GM19240 (cell line): ENCODE measurements at regions not wholly inside any gene's neighbourhood (a gene's known extent, or its start where the extent isn't known, plus 50 kb on each side); places are given as distances from the start of the nearest gene placed in this dataset.

Source experiments
- DNase-seq: peaks from one replicate; pipeline ENCODE4 v3.0.0; 2011; ENCODE audit warnings: low spot score; ENCODE audit not compliant: insufficient read length

DNA sequence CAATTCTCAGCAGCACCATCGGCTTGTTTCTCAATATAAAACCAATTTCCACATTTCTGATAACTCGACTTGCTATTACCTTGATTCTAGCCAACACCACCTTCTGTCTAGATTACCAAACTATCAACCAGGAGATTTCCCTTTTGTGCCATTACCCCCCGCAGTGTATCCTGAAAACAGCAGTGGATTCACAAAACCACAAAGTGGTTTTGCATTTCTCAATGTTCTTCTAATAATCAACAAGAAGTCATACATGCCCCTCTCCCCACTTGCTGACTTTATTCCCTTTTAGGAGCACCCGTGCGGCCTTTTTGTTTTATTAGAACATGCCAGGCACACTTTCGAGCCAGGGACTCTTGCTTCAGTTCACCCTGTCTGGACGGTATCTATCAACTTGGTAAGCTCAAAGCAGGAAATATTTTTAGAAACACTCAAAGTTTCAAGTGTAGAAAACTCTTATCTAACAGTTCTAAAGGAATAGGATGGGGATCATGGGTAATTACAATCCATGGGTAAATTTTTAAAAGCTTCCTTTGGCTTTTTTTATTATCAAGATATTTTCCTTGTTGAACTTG, 967.4 kb downstream of the EFNB2 start:
- DNase-seq, result no peak

DNA sequence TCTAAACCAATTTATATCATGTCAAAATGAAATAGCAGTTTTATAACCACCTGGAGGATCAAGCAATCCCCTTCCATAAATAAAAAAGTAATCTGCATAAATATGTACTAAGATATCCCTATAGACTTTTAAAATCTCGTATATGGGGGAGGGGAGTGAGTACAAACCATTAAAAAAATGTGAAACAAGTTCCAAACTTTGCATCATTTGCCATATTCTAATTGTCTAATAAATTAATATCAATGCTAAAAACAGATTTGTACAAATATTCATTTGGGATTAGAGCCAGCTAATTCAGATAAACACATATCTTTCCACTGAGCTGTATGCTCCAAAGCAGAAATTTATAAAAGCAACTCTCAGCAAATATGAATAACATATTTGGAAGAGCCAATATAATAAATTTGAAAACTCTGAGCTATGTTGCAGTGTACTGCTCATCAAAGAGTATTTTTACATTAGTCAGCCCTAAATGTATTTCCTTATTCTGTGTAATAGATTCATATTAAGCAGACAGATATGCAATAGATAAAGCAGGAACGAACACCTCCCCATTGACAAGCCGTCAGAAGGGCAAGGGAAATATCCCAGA, 970.2 kb downstream of the EFNB2 start:
- DNase-seq, result no peak

GRCh38 chr13:105552078-105552477, 983.4 kb downstream of the EFNB2 start:
- DNase-seq, result no peak

- no peak for DNase-seq
These were observed 987.6 kb downstream of the EFNB2 start for GRCh38 chr13:105547851-105548250.

- no peak for DNase-seq
These were observed 989.7 kb downstream of the EFNB2 start for GRCh38 chr13:105545811-105546210.

DNA sequence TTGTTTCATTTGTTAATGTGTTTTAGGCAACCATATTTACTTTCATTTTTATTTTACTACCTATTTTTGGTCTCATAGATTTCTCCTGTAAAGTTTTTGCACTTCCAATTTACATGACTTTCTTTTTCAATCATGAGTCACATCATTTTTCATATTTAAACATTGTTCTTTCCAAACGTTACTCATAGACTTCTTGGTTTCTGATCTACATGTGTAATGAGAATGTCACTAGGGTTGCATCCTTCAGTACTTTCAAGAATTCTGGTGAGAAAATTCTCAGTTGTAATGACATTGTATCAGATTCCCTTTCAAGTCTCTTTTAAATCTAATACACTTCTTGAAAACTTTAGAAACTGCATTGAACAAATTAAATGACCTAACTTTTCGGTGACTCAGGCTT, 991.7 kb downstream of the EFNB2 start:
- no peak for DNase-seq

DNA sequence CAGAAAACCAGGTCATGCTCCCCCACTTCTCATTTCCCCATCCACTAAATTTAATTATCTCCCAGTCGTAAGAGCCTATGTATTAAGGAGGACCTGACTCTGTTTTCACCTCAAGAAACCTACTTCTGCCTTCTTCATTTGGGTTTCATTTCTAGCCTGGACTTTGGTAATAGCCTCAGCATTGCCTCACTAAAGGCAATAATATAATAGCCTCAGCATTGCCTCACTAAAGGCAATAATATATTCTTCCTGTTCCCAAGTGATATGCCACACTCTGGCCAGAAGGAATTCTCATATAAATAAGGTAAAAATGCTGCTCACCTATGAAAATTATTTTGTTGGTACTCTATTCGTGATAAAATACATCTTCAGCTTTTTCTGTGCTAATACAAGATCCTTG, 993.9 kb downstream of the EFNB2 start:
- DNase-seq, result no peak

- no peak for DNase-seq
These were observed 997.1 kb downstream of the EFNB2 start for GRCh38 chr13:105538346-105538745.

GRCh38 chr13:105537113-105537512, 998.3 kb downstream of the EFNB2 start:
- DNase-seq, result no peak

- no peak for DNase-seq
These were observed 1005.0 kb downstream of the EFNB2 start for GRCh38 chr13:105530468-105530867.

DNA sequence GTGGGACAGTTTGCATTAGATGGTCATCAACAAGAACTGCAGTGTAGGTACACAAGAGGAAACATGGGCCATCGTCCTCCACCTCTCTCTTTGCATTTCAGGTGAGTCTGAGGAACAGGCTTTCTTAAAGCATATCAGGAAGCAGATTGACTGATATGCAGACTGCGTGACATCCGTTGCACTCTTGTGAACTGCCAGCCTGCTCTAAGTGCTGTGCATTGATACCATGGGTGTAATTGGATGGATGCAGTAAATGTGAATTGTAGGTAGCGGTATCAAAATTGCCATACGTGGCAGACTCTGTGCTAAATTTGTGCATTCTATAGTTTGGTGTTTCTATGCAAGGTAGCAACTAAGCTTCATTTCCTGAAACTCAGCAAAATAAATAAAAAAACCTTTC, 1008.3 kb downstream of the EFNB2 start:
- DNase-seq, result no peak

DNA sequence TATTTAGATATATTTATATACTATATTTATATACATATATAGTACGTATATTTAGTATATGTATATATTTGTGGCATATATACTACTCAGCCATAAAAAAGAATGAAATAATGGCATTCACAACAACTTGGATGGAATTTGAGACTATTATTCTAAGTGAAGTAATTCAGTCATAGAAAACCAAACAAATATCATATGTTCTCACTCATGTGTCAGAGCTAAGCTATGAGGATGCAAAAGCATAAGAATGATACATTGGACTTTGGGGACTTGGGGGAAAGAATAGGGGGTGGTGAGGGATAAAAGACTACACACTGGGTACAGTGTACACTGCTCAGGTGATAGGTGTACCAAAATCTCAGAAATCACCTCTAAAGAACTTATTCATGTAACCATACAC, 1015.7 kb downstream of the EFNB2 start:
- no peak for DNase-seq

DNA sequence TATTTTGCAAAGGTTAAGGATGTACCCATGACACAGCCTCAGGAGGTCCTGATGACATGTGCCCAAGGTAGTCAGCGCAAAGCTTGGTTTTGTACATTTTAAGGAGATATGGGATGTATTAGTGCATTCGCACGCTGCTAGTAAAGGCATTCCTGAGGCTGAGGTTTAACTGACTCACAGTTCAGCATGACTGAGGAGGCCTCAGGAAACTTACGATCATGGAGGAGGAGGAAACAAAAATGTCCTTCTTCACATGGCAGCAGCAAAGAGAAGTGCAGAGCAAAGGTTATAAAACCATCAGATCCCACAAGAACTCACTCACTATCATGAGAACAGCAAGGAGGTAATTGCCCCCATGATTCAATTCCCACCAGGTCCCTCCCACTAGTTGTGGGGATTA, 1017.4 kb downstream of the EFNB2 start:
- no peak for DNase-seq

GRCh38 chr13:105514401-105514800, 1021.1 kb downstream of the EFNB2 start:
- DNase-seq, result no peak

DNA sequence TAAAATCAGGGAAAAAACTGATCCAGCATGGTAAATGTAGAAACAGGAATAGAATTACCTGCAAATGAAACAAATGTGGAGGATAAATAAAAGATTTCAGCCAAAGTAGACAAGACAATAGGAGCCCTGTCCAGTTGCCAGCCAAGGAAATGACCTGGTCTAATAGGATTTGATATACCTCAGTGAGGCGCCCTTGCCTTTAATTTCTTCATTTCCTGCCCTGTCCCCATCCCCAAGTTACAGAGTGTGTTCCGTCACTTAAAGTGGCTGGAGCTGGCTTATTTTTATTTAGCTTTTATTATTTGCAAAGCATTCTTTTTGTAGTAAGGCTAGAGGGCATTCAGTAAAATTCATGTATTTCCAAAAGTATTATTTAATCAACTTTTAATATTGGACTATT, 1022.0 kb downstream of the EFNB2 start:
- no peak for DNase-seq

GRCh38 chr13:105509981-105510762, 1025.3 kb downstream of the EFNB2 start:
- DNase-seq, result no peak

GRCh38 chr13:105506463-105506862, 1029.0 kb downstream of the EFNB2 start:
- no peak for DNase-seq

DNA sequence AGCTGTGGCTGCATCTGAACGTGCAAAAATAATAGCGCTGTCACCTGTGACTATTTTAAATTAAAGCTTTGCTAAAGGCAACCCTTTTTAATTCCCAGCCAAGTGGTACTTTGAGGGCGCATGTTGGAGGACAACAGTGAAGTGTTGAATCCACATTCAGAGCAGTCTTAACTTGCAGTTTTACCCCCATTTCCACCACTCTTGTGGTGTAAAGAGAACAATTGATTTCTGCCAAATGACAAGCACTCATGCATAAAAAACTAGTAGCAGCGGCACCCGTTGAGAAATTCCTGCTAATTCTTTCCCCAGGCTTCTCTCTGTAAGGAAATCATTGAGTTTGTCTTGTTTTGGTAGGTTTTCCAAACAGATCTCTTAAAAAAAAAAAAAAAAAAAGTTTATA, 1033.3 kb downstream of the EFNB2 start:
- no peak for DNase-seq

DNA sequence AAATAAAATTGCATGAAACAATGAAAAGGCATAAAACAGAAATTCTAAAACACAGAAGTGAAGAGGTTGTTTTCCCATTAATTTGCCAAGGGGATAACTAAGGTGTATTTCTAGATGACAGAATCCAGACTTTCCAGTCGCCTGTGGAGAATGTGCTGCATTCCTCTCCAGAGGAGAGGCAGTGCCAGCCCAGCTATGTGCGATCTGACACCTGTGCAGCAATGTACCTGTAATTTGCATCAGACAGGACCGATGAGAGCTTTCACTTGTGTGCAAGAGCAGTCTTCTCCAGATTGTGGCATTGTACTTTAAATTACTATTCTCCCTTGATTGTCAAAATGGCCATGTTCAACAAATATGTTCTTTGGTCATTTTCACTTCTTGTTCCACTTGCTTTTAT, 1037.9 kb downstream of the EFNB2 start:
- no peak for DNase-seq

DNA sequence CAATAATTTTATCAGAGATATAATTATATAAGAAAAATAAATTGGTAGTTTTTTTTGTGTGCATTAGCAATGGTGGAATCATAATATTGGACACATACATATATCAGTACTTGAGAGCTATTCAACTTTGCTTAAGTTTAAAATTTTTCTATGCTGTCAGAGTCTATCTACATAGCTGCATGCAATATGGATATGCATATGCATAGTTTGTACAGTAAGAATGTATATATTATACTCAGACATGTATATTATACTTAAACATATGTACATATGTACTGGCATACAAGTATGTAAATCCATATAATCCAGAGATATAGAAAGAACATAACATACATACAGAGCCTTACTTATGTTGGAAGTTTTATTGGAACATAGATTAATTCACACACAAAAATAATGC, 1043.2 kb downstream of the EFNB2 start:
- no peak for DNase-seq

- DNase-seq, result no peak
These were observed 1044.1 kb downstream of the EFNB2 start for GRCh38 chr13:105491345-105491744.

DNA sequence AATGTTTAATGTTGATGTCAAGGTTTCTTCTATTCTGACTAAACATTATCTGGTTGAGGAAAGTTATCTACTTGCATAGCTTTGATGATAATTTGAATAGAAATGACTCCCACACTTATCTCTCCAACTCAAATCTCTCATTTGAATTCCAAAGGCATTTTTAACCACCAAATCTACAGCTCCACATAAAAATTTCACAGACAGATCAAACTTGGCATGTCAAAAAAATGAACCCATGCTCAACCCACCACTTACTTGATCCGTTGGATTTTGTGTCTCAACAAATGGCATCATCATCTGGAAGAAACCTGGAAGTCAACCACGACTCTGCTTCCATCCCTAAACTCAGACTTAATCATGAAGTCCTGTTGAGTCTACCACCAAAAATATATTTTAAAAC, 1050.4 kb downstream of the EFNB2 start:
- DNase-seq, result no peak
